Esophagus squamous epithelium (tissue), 5 donors: ENCODE measurements at regions not wholly inside any gene's neighbourhood (a gene's known extent, or its start where the extent isn't known, plus 50 kb on each side); places are given as distances from the start of the nearest gene placed in this dataset.

Experiments used
- DNase-seq: peaks from one replicate; lab custom pipeline; 2025; lab: John Stamatoyannopoulos, UW
- H3K27ac ChIP-seq, 4 donors: fragments of 200-600 bp; sonication (generic); one replicate each; pipeline ENCODE4 v1.5.1; 2016 to 2019; ENCODE audit warnings: mild to moderate bottlenecking in 1 of 4
- H3K27me3 ChIP-seq, 4 donors: fragments of 200-600 bp; sonication (generic); 1 replicate in 3 of 4; 2 replicates in 1 of 4; pipeline versions ENCODE4 v1.5.1 to v1.6.0; 2017 to 2021; ENCODE audit warnings: antibody characterized with exemption in 1 of 4
- H3K36me3 ChIP-seq, 3 donors: fragments of 200-600 bp; sonication (generic); one replicate each; pipeline ENCODE4 v1.5.1; 2016 to 2019
- H3K4me1 ChIP-seq, 3 donors: fragments of 200-600 bp; sonication (generic); one replicate each; pipeline ENCODE4 v1.5.1; 2017 to 2019
- H3K4me3 ChIP-seq, 4 donors: fragments of 200-600 bp; sonication (generic); 1 replicate in 3 of 4; 2 replicates in 1 of 4; pipeline ENCODE4 v1.5.1; 2016 to 2019; ENCODE audit warnings: mild to moderate bottlenecking in 2 of 4, moderate library complexity in 1 of 4
- H3K9me3 ChIP-seq, 3 donors: fragments of 200-600 bp; sonication (generic); one replicate each; pipeline ENCODE4 v1.5.1; 2016 to 2019
- POLR2A ChIP-seq, 4 donors: fragments of 450-650 bp; IDR thresholded peaks; one replicate each; pipeline ENCODE4 v1.6.1; 2017; ENCODE audit warnings: antibody characterized with exemption in 4 of 4, mild to moderate bottlenecking in 4 of 4, moderate library complexity in 3 of 4
- WGBS, 2 donors: methylation state at CpG; one replicate each; pipeline ENCODE4 v1.1.5; 2018; 5-methylcytosine and 5-hydroxymethylcytosine counted together
- intact Hi-C: fragments of 100-400 bp; cut with DNase I; formaldehyde crosslinking; loops from one replicate; pipeline ENCODE4 v1.15.0; 2022
- TF ChIP-seq, protein P1 (sequence below), 6 experiments: fragments of 450-650 bp in 4 of 6; fragments of 200-600 bp in 2 of 6; sonication (generic) in 2 of 6; IDR thresholded peaks; one replicate each; pipeline ENCODE4 v1.5.1; 2016 to 2019; ENCODE audit warnings: antibody characterized with exemption in 6 of 6, mild to moderate bottlenecking in 4 of 6, moderate library complexity in 4 of 6
- donor health status: DM: yes; HTN: yes; CAD: no.

DNA sequence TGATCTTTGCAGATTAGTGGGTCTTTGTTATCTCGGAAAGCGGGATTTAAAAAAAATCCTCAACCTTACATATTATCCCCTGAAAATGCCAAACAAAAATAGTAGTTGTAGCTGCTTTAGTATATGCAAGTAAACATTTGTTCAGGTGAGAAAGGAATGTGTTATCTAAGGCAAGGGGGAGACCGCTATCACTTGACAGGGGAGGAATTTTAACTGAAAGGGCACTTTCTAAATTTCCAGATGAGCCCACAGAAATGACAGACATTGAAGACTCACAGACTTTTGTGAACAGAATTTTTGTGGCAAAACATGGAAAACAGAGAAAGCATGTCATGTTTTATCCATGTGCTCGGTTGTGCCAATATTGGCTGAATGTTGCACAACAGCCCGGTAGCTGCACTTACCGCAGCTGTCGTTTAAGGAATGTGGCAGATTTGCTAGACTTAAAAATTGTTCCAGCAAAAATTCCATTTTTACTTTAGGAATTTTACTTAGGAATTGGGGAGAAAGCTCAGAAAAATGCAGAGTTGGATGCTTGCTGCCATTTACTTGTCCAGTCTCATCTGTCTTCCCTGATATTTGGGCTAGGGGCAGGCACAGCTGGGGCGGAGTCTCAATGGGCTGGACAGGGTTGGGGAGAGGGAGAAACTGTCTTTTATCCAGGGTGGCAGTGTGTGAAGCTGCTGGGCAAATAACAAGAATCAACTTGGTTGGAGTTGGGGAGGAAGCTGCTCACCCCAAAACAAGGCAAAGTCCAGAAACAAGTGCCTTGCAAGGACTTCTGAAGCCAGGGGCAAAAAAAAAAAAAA, 94.6 kb upstream of the RPS6KA3 start:
- intact Hi-C loops: no loop called here
- DNase-seq: no peak
- H3K9me3 ChIP-seq: no peaks in the 10 kb centered on the region
- 65 to 77% methylated on average over 7 to 8 of the region's 8 CpGs for WGBS, 2 donors
- TF ChIP-seq, protein P1, sequence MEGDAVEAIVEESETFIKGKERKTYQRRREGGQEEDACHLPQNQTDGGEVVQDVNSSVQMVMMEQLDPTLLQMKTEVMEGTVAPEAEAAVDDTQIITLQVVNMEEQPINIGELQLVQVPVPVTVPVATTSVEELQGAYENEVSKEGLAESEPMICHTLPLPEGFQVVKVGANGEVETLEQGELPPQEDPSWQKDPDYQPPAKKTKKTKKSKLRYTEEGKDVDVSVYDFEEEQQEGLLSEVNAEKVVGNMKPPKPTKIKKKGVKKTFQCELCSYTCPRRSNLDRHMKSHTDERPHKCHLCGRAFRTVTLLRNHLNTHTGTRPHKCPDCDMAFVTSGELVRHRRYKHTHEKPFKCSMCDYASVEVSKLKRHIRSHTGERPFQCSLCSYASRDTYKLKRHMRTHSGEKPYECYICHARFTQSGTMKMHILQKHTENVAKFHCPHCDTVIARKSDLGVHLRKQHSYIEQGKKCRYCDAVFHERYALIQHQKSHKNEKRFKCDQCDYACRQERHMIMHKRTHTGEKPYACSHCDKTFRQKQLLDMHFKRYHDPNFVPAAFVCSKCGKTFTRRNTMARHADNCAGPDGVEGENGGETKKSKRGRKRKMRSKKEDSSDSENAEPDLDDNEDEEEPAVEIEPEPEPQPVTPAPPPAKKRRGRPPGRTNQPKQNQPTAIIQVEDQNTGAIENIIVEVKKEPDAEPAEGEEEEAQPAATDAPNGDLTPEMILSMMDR (IDR thresholded peaks at IDR 0.05): no peak
- TF ChIP-seq POLR2A (IDR thresholded peaks at IDR 0.05): no peak
- H3K27ac ChIP-seq: no peak overlapping the region
- no peaks in the 10 kb centered on the region for H3K36me3 ChIP-seq
- H3K4me1 ChIP-seq: peaks cover 0 to 13% (median 4%) of the 10 kb centered on the region in 3 donors
- no peak overlapping the region for H3K4me3 ChIP-seq
- no peaks in the 10 kb centered on the region for H3K27me3 ChIP-seq

GRCh38 chrX:20355187-20355586, 88.5 kb upstream of the RPS6KA3 start:
- DNase-seq: no peak
- H3K27me3 ChIP-seq: no peaks in the 10 kb centered on the region
- intact Hi-C loops: no loop called here
- no peaks in the 10 kb centered on the region for H3K4me1 ChIP-seq
- H3K4me3 ChIP-seq: no peak overlapping the region
- TF ChIP-seq, protein P1 (IDR thresholded peaks at IDR 0.05): no peak
- no peak for TF ChIP-seq POLR2A (IDR thresholded peaks at IDR 0.05)
- H3K27ac ChIP-seq: no peak overlapping the region
- no peaks in the 10 kb centered on the region for H3K9me3 ChIP-seq
- H3K36me3 ChIP-seq: no peaks in the 10 kb centered on the region
- 55 to 71% methylated on average over 5 to 6 of the region's 7 CpGs for WGBS, 2 donors

GRCh38 chrX:20354505-20354904, 87.8 kb upstream of the RPS6KA3 start:
- H3K27me3 ChIP-seq: no peaks in the 10 kb centered on the region
- no peak overlapping the region for H3K27ac ChIP-seq
- WGBS, 2 donors: 71 to 91% methylated on average over 5 of the region's 5 CpGs
- intact Hi-C loops: no loop called here
- no peaks in the 10 kb centered on the region for H3K9me3 ChIP-seq
- H3K36me3 ChIP-seq: no peaks in the 10 kb centered on the region
- TF ChIP-seq, protein P1 (IDR thresholded peaks at IDR 0.05): no peak
- no peak for TF ChIP-seq POLR2A (IDR thresholded peaks at IDR 0.05)
- no peak overlapping the region for H3K4me3 ChIP-seq
- no peaks in the 10 kb centered on the region for H3K4me1 ChIP-seq
- no peak for DNase-seq

GRCh38 chrX:20352935-20353336, 86.2 kb upstream of the RPS6KA3 start:
- Histone ChIP-seq H3K4me3 (no peak overlapping the region), H3K4me1 (no peaks in the 10 kb centered on the region), H3K9me3 (no peaks in the 10 kb centered on the region), H3K27ac (no peak overlapping the region), H3K27me3 (no peaks in the 10 kb centered on the region), H3K36me3 (no peaks in the 10 kb centered on the region)
- intact Hi-C loops: no loop called here
- 68 to 100% methylated on average over 2 to 3 of the region's 3 CpGs for WGBS, 2 donors
- no peak for DNase-seq
- TF ChIP-seq, protein P1 (IDR thresholded peaks at IDR 0.05): no peak
- TF ChIP-seq POLR2A (IDR thresholded peaks at IDR 0.05): no peak

DNA sequence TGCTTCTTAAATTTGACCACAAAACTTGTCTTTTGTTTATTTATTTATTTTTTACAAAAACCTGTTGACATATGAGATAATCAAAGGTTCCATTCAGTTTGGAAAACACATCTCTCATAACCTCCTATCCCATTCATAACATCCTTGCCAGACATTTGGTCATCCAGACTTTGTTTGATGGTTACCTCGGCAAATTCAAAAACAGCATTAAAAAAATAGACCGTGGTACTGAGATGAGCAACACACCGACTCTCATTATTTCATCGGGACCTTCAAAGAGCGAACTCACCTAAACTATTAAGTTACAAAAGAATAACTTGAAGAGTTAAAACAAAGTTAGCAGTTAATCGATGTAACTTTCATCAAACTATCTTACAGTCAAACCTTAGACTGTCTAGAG, 85.8 kb upstream of the RPS6KA3 start:
- 71 to 73% methylated on average over 6 of the region's 6 CpGs for WGBS, 2 donors
- no peaks in the 10 kb centered on the region for H3K36me3 ChIP-seq
- H3K27me3 ChIP-seq: no peaks in the 10 kb centered on the region
- H3K9me3 ChIP-seq: no peaks in the 10 kb centered on the region
- TF ChIP-seq POLR2A (IDR thresholded peaks at IDR 0.05): no peak
- TF ChIP-seq, protein P1 (IDR thresholded peaks at IDR 0.05): no peak
- H3K4me3 ChIP-seq: no peak overlapping the region
- no peaks in the 10 kb centered on the region for H3K4me1 ChIP-seq
- no peak for DNase-seq
- intact Hi-C loops: no loop called here
- H3K27ac ChIP-seq: no peak overlapping the region
